SU-DHL-6 (cell line): ENCODE measurements at regions not wholly inside any gene's neighbourhood (a gene's known extent, or its start where the extent isn't known, plus 50 kb on each side); places are given as distances from the start of the nearest gene placed in this dataset.

Experiments
- CTCF ChIP-seq: fragments of 200-600 bp; sonication (generic); IDR thresholded peaks from one replicate; pipeline ENCODE4 v1.5.1; 2017; ENCODE audit warnings: antibody characterized with exemption, mild to moderate bottlenecking, low read length, moderate library complexity; ENCODE audit not compliant: insufficient read depth, poor library complexity, severe bottlenecking
- EZH2phosphoT487 ChIP-seq: fragments of 200-600 bp; sonication (generic), shearing (Covaris generic); conservative IDR thresholded peaks from 2 replicates; pipeline ENCODE4 v1.6.1; 2018; ENCODE audit warnings: mild to moderate bottlenecking, antibody characterized with exemption, low read length, moderate library complexity, mixed read lengths

GRCh38 chr12:17197971-17198370, 592.0 kb upstream of the LMO3 start:
- TF ChIP-seq CTCF (no peak), EZH2phosphoT487 (no peak)
